Kidney (tissue), 13 donors: ENCODE measurements at regions not wholly inside any gene's neighbourhood (a gene's known extent, or its start where the extent isn't known, plus 50 kb on each side); places are given as distances from the start of the nearest gene placed in this dataset.
A peak's percentile ranks its signal among the peaks of the same experiment; 100 is the strongest.

Source experiments
- DNase-seq, 5 donors: peaks; one replicate each; pipeline ENCODE4 v3.0.0-alpha.2; 2013 to 2020
- FAIRE-seq: peaks from 2 replicates; lab custom pipeline; 2012; peaks lifted over from hg19 to GRCh38; lab: Jason Lieb, UNC
- H3K27ac ChIP-seq, 2 donors: one replicate each; pipeline ENCODE4 v1.7.0; 2013; ENCODE audit warnings: low read depth in 2 of 2, low read length in 2 of 2, inconsistent platforms in 1 of 2
- H3K27me3 ChIP-seq: one replicate; pipeline ENCODE4 v1.7.1; 2013; ENCODE audit warnings: low read length, inconsistent platforms; ENCODE audit not compliant: control insufficient read depth, insufficient read depth
- H3K36me3 ChIP-seq, 3 donors: one replicate each; pipeline versions ENCODE4 v1.7.0 to v1.7.1; 2013; ENCODE audit warnings: low read length in 3 of 3, control low read depth in 1 of 3, inconsistent platforms in 1 of 3; ENCODE audit not compliant: insufficient read depth in 3 of 3, control insufficient read depth in 2 of 3
- H3K4me1 ChIP-seq, 3 donors: one replicate each; pipeline versions ENCODE4 v1.7.0 to v1.7.1; 2013; ENCODE audit warnings: low read length in 3 of 3, inconsistent platforms in 1 of 3, low read depth in 1 of 3; ENCODE audit not compliant: control insufficient read depth in 2 of 3, insufficient read depth in 2 of 3
- H3K4me3 ChIP-seq, 3 donors: one replicate each; pipeline versions ENCODE4 v1.7.0 to v1.8.1; 2013; ENCODE audit warnings: low read length in 3 of 3, control low read depth in 1 of 3, inconsistent platforms in 1 of 3
- H3K9ac ChIP-seq, 3 donors: one replicate each; pipeline versions ENCODE4 v1.7.0 to v1.7.1; 2013; ENCODE audit warnings: low read length in 3 of 3, control low read depth in 1 of 3, inconsistent platforms in 1 of 3
- H3K9me3 ChIP-seq, 3 donors: one replicate each; pipeline versions ENCODE4 v1.7.0 to v1.7.1; 2013; ENCODE audit warnings: low read length in 3 of 3, control low read depth in 1 of 3, inconsistent platforms in 1 of 3; ENCODE audit not compliant: control insufficient read depth in 2 of 3, insufficient read depth in 1 of 3
- CTCF ChIP-seq: IDR thresholded peaks from 3 replicates; pipeline ENCODE4 v1.5.1; 2012; ENCODE audit warnings: mild to moderate bottlenecking, moderate library complexity, borderline replicate concordance; ENCODE audit not compliant: insufficient read depth; ENCODE audit errors: extremely low read depth
- intact Hi-C: fragments of 100-400 bp; cut with DNase I; formaldehyde crosslinking; loops from one replicate; pipeline ENCODE4 v1.11.1; 2022
- donor health status: control.
- donor health status: control.
- donor health status: control.
- donor health status: control.
- donor health status: control.
- donor health status: DM: yes; HTN: yes; CAD: no.
- donor health status: Normal renal cell carcinoma (clear cell type).

DNA sequence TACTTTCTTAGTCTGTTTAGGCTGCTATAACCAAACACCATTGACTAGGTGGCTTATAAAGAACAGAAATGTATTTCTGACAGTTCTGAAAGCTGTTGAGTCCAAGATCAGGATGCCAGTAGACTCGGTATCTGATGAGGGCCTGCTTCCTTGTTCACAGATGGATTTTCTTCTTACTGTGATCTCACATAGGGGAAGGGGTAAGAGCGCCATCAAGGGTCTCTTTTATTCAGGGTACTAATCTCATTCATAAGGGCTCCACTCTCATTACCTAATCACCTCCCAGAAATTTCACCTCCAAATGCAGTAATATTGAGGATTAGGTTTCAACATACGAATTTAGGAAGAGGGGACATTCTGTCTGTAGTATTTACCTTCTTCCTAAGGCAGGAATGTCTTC lies 384.0 kb upstream of the DMAC1 start:
- no peak for TF ChIP-seq CTCF
- Histone ChIP-seq H3K9ac (no peak overlapping the region), H3K4me1 (no peaks in the 10 kb centered on the region), H3K9me3 (no peaks in the 10 kb centered on the region), H3K27ac (no peak overlapping the region), H3K27me3 (no peaks in the 10 kb centered on the region), H3K4me3 (no peak overlapping the region), H3K36me3 (no peaks in the 10 kb centered on the region)
- DNase-seq (no peak), FAIRE-seq (no peak)
- intact Hi-C loops: no loop called here

- no peaks in the 10 kb centered on the region for H3K36me3 ChIP-seq
- H3K27ac ChIP-seq: no peak overlapping the region
- FAIRE-seq (no peak), DNase-seq (no peak)
- H3K27me3 ChIP-seq: no peaks in the 10 kb centered on the region
- H3K4me3 ChIP-seq: no peak overlapping the region
- H3K9ac ChIP-seq: no peak overlapping the region
- intact Hi-C loops: no loop called here
- no peak for TF ChIP-seq CTCF
- H3K9me3 ChIP-seq: no peaks in the 10 kb centered on the region
- no peaks in the 10 kb centered on the region for H3K4me1 ChIP-seq
Observed at GRCh38 chr9:8179381-8180053, 379.9 kb upstream of the DMAC1 start.

DNA sequence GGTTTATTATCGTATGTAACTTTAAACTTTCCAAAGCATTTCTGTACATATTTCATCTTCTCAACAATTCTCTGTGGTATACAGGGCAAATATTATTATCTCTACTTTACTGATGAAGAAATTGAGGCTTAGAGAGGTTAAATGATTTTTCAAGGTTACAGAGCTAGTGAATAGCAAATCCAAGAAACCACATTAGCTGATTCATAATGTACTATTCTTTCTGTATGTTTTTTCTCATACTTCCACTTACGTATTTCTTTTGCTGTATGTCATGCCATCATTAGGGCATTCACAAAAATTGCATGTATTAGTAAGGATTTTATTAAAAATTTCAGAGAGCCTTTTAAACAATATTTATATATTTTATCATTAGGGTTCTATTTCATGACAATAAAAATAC lies 372.4 kb upstream of the DMAC1 start:
- no peak overlapping the region for H3K27ac ChIP-seq
- H3K36me3 ChIP-seq: no peaks in the 10 kb centered on the region
- H3K27me3 ChIP-seq: no peaks in the 10 kb centered on the region
- intact Hi-C loops: no loop called here
- FAIRE-seq: peak; percentile 13
- no peak for DNase-seq
- no peak for TF ChIP-seq CTCF
- H3K4me1 ChIP-seq: no peaks in the 10 kb centered on the region
- H3K9me3 ChIP-seq: no peaks in the 10 kb centered on the region
- no peak overlapping the region for H3K4me3 ChIP-seq
- no peak overlapping the region for H3K9ac ChIP-seq
